Parathyroid adenoma (tissue), 2 donors: ENCODE measurements at regions not wholly inside any gene's neighbourhood (a gene's known extent, or its start where the extent isn't known, plus 50 kb on each side); places are given as distances from the start of the nearest gene placed in this dataset.

ENCODE experiments used
- H2AFZ ChIP-seq: fragments of 300-600 bp; sonication (generic); one replicate; pipeline ENCODE4 v1.7.0; 2017; ENCODE audit warnings: antibody characterized with exemption, mild to moderate bottlenecking
- H3K27ac ChIP-seq: fragments of 300-600 bp; sonication (generic); one replicate; pipeline ENCODE4 v1.7.0; 2017
- H3K27me3 ChIP-seq: fragments of 300-600 bp; sonication (generic); one replicate; pipeline ENCODE4 v1.7.0; 2017; ENCODE audit warnings: low read length; ENCODE audit not compliant: control insufficient read depth, insufficient read depth
- H3K36me3 ChIP-seq: fragments of 300-600 bp; sonication (generic); one replicate; pipeline ENCODE4 v1.7.0; 2017; ENCODE audit warnings: low read length; ENCODE audit not compliant: control insufficient read depth, insufficient read depth
- H3K4me1 ChIP-seq: fragments of 300-600 bp; sonication (generic); one replicate; pipeline ENCODE4 v1.7.0; 2017; ENCODE audit warnings: control low read depth
- H3K4me2 ChIP-seq: fragments of 300-600 bp; sonication (generic); one replicate; pipeline ENCODE4 v1.7.0; 2017; ENCODE audit warnings: low read length
- H3K4me3 ChIP-seq: fragments of 300-600 bp; sonication (generic); one replicate; pipeline ENCODE4 v1.7.0; 2017; ENCODE audit warnings: low read depth, low read length
- H3K79me2 ChIP-seq: fragments of 300-600 bp; sonication (generic); one replicate; pipeline ENCODE4 v1.7.0; 2017; ENCODE audit warnings: control low read depth
- H3K9ac ChIP-seq: fragments of 300-600 bp; sonication (generic); one replicate; pipeline ENCODE4 v1.7.0; 2017; ENCODE audit warnings: mild to moderate bottlenecking
- H3K9me3 ChIP-seq: fragments of 300-600 bp; sonication (generic); one replicate; pipeline ENCODE4 v1.7.0; 2017; ENCODE audit warnings: low read length; ENCODE audit not compliant: control insufficient read depth
- TF ChIP-seq, protein P1 (sequence below): fragments of 300-600 bp; sonication (generic); IDR thresholded peaks from one replicate; pipeline ENCODE4 v1.7.0; 2017; ENCODE audit warnings: antibody characterized with exemption, mild to moderate bottlenecking
- donor health status: primary hyperparathyroidism.

DNA sequence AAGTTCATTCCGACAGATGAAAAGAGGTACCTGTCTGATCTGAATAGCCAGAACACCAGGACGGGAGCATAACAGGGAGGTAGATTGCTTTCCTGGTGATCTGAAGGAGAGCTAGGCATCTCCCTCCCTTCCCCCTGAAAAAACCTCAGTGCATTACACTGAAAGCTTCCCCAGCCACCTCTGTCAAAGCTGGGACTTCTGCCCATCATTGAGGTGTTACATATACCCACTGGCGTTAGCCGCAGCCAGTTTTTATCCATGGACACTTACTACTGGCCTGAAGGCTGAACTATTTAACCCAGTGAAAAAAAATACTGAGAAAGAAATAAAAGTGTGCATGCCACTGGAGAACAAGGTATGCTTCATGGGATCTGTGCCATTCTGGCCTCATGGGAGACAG lies 568.3 kb upstream of the ADAMTS5 start:
- no peak overlapping the region for H2AFZ ChIP-seq
- H3K4me3 ChIP-seq, result no peak overlapping the region
- H3K4me2 ChIP-seq, result no peak overlapping the region
- no peak overlapping the region for H3K27ac ChIP-seq
- TF ChIP-seq, protein P1, sequence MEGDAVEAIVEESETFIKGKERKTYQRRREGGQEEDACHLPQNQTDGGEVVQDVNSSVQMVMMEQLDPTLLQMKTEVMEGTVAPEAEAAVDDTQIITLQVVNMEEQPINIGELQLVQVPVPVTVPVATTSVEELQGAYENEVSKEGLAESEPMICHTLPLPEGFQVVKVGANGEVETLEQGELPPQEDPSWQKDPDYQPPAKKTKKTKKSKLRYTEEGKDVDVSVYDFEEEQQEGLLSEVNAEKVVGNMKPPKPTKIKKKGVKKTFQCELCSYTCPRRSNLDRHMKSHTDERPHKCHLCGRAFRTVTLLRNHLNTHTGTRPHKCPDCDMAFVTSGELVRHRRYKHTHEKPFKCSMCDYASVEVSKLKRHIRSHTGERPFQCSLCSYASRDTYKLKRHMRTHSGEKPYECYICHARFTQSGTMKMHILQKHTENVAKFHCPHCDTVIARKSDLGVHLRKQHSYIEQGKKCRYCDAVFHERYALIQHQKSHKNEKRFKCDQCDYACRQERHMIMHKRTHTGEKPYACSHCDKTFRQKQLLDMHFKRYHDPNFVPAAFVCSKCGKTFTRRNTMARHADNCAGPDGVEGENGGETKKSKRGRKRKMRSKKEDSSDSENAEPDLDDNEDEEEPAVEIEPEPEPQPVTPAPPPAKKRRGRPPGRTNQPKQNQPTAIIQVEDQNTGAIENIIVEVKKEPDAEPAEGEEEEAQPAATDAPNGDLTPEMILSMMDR, result no peak
- H3K4me1 ChIP-seq, result no peaks in the 10 kb centered on the region
- no peaks in the 10 kb centered on the region for H3K36me3 ChIP-seq
- H3K9me3 ChIP-seq, result no peaks in the 10 kb centered on the region
- H3K9ac ChIP-seq, result no peak overlapping the region
- H3K79me2 ChIP-seq, result no peaks in the 10 kb centered on the region
- no peaks in the 10 kb centered on the region for H3K27me3 ChIP-seq

- TF ChIP-seq, protein P1, result no peak
- Histone ChIP-seq H3K9ac (no peak overlapping the region), H3K27me3 (no peaks in the 10 kb centered on the region), H3K36me3 (no peaks in the 10 kb centered on the region), H3K79me2 (no peaks in the 10 kb centered on the region), H3K27ac (no peak overlapping the region), H3K4me3 (no peak overlapping the region), H2AFZ (no peak overlapping the region), H3K4me1 (no peaks in the 10 kb centered on the region), H3K9me3 (no peaks in the 10 kb centered on the region), H3K4me2 (no peak overlapping the region)
Measured at GRCh38 chr21:27534206-27534605, 567.3 kb upstream of the ADAMTS5 start.

GRCh38 chr21:27532076-27532475 lies 565.2 kb upstream of the ADAMTS5 start:
- Histone ChIP-seq H3K4me2 (no peak overlapping the region), H3K27ac (no peak overlapping the region), H3K9ac (no peak overlapping the region), H2AFZ (no peak overlapping the region), H3K4me1 (no peaks in the 10 kb centered on the region), H3K79me2 (no peaks in the 10 kb centered on the region), H3K27me3 (no peaks in the 10 kb centered on the region), H3K36me3 (no peaks in the 10 kb centered on the region), H3K4me3 (no peak overlapping the region), H3K9me3 (no peaks in the 10 kb centered on the region)
- TF ChIP-seq, protein P1, result no peak

DNA sequence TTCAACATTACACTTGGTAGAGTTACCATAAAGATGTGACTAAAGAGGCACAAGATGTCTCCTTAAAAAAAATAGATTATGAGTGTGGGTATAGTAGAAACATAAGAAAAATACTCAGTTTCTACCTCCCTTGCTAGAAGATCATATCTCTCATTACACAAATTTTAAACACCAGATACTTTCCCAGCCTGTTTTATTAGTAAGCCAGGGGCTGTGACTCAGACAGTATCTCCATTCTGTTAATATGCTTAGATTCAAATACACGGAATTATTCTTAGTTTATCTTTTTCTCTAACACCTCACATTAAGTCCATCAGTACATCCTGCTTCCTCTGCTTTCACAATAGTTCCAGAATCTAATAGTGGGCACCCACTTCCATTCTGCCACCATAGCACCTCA lies 561.8 kb upstream of the ADAMTS5 start:
- H3K4me2 ChIP-seq, result no peak overlapping the region
- H3K4me1 ChIP-seq, result no peaks in the 10 kb centered on the region

GRCh38 chr21:27526451-27526850 lies 559.6 kb upstream of the ADAMTS5 start:
- H3K36me3 ChIP-seq, result no peaks in the 10 kb centered on the region
- H3K79me2 ChIP-seq, result no peaks in the 10 kb centered on the region
- no peaks in the 10 kb centered on the region for H3K9me3 ChIP-seq
- no peak overlapping the region for H2AFZ ChIP-seq
- TF ChIP-seq, protein P1, result no peak
- H3K27ac ChIP-seq, result no peak overlapping the region
- H3K4me2 ChIP-seq, result no peak overlapping the region
- H3K27me3 ChIP-seq, result no peaks in the 10 kb centered on the region
- no peak overlapping the region for H3K9ac ChIP-seq
- H3K4me1 ChIP-seq, result no peaks in the 10 kb centered on the region
- H3K4me3 ChIP-seq, result no peak overlapping the region

More for the DNA sequence above, 561.8 kb upstream of the ADAMTS5 start:
- TF ChIP-seq, protein P1, result no peak
- Histone ChIP-seq H3K9ac (no peak overlapping the region), H2AFZ (no peak overlapping the region), H3K27me3 (no peaks in the 10 kb centered on the region), H3K9me3 (no peaks in the 10 kb centered on the region), H3K4me3 (no peak overlapping the region), H3K36me3 (no peaks in the 10 kb centered on the region), H3K27ac (no peak overlapping the region), H3K79me2 (no peaks in the 10 kb centered on the region)
